HepG2 (cell line): ENCODE measurements at regions not wholly inside any gene's neighbourhood (a gene's known extent, or its start where the extent isn't known, plus 50 kb on each side); places are given as distances from the start of the nearest gene placed in this dataset.

Experiments
- ATAC-seq: fragments of 200-7000 bp; cut with Tn5 transposase; 3 replicates; pipeline ENCODE4 v1.9.1; 2020; ENCODE audit warnings: mild to moderate bottlenecking, moderate library complexity
- BruUV-seq: library from RNA; stranded (reverse); fragments of 400-500 nt; replicated peaks from 2 replicates; lab custom pipeline; 2021; lab: Mats Ljungman, UMichigan
- CTCF ChIA-PET: fragments of 300-600 bp; formaldehyde crosslinking; extraction: SDS; loops from one replicate; lab custom pipeline; 2021; ENCODE audit warnings: low total read pairs, inconsistent platforms, low intra/inter-chr PET ratio; lab: Yijun Ruan, JAX
- POLR2A ChIA-PET: fragments of 350-600 bp; sonication (Branson Sonifier 250); formaldehyde crosslinking; loops from one replicate; lab custom pipeline; 2020; ENCODE audit warnings: antibody characterized with exemption, inconsistent platforms; lab: Yijun Ruan, JAX
- DNase-seq: peaks from one replicate; pipeline ENCODE4 v3.0.0-alpha.2; 2015; ENCODE audit warnings: low spot score
- FAIRE-seq: peaks from 3 replicates; lab custom pipeline; 2011; peaks lifted over from hg19 to GRCh38; lab: Jason Lieb, UNC
- H2AFZ ChIP-seq: one replicate; pipeline ENCODE4 v1.6.1; 2011; ENCODE audit warnings: low read length, inconsistent platforms
- H3K27ac ChIP-seq: fragments of 300-600 bp; 3 replicates; pipeline ENCODE4 v1.8.0; 2011; ENCODE audit warnings: mixed run types, mild to moderate bottlenecking, mixed read lengths, low read length, inconsistent platforms; ENCODE audit not compliant: insufficient read depth; ENCODE audit errors: extremely low read length
- H3K27me3 ChIP-seq, 2 experiments: fragments of 200-600 bp in 1 of 2; 2 replicates in 1 of 2; 3 replicates in 1 of 2; pipeline versions ENCODE4 v1.6.0 to v1.8.0; 2011; ENCODE audit warnings: low read length in 2 of 2, mild to moderate bottlenecking in 2 of 2, moderate library complexity in 2 of 2, inconsistent platforms in 1 of 2; ENCODE audit not compliant: insufficient read depth in 2 of 2, control insufficient read depth in 1 of 2
- H3K36me3 ChIP-seq, 2 experiments: fragments of 200-600 bp in 1 of 2; replicated peaks in 1 of 2; 2 replicates in 1 of 2; 3 replicates in 1 of 2; pipeline versions ENCODE4 v1.5.1 to v1.8.0; 2011; ENCODE audit warnings: low read length in 2 of 2, inconsistent platforms in 1 of 2; ENCODE audit not compliant: insufficient read depth in 2 of 2, control insufficient read depth in 1 of 2
- H3K4me1 ChIP-seq: 2 replicates; pipeline ENCODE4 v1.5.1; 2012; ENCODE audit warnings: low read length, inconsistent platforms; ENCODE audit not compliant: insufficient read depth
- H3K4me2 ChIP-seq: 2 replicates; pipeline ENCODE4 v1.6.0; 2011; ENCODE audit warnings: low read depth, low read length, inconsistent platforms
- H3K4me3 ChIP-seq, 3 experiments: fragments of 200-600 bp in 1 of 3; sonication (generic), shearing (Covaris generic) in 1 of 3; replicated peaks in 1 of 3; 2 replicates each; pipeline ENCODE4 v1.5.1; 2011 to 2016; ENCODE audit warnings: low read length in 3 of 3, inconsistent platforms in 2 of 3, low read depth in 2 of 3, mild to moderate bottlenecking in 2 of 3, control low read depth in 1 of 3, mixed read lengths in 1 of 3; ENCODE audit not compliant: insufficient read depth in 1 of 3
- H3K79me2 ChIP-seq: one replicate; pipeline ENCODE4 v1.6.1; 2011; ENCODE audit warnings: low read length, inconsistent platforms; ENCODE audit not compliant: insufficient read depth
- H3K9ac ChIP-seq: 2 replicates; pipeline ENCODE4 v1.6.0; 2011; ENCODE audit warnings: mild to moderate bottlenecking, low read depth, low read length, inconsistent platforms; ENCODE audit not compliant: insufficient read depth
- H3K9me3 ChIP-seq: 2 replicates; pipeline ENCODE4 v1.5.1; 2012; ENCODE audit warnings: mild to moderate bottlenecking, low read length
- H4K20me1 ChIP-seq: 2 replicates; pipeline ENCODE4 v1.6.0; 2011; ENCODE audit warnings: inconsistent platforms, mild to moderate bottlenecking, low read length, moderate library complexity; ENCODE audit not compliant: insufficient read depth
- CCDC6 ChIP-seq: sonication (generic); formaldehyde crosslinking; IDR thresholded peaks from 2 replicates; pipeline ENCODE4 v1.8.1; 2022; ENCODE audit warnings: mild to moderate bottlenecking, missing genetic modification reagents, moderate library complexity
- FLYWCH1 ChIP-seq: sonication (generic); formaldehyde crosslinking; IDR thresholded peaks from 2 replicates; pipeline ENCODE4 v1.8.1; 2023; ENCODE audit warnings: mild to moderate bottlenecking, missing genetic modification reagents
- FUBP1 ChIP-seq: sonication (generic); formaldehyde crosslinking; IDR thresholded peaks from 2 replicates; pipeline ENCODE4 v1.5.1; 2020; ENCODE audit warnings: missing genetic modification reagents, mild to moderate bottlenecking, borderline replicate concordance
- GATA4 ChIP-seq: sonication (generic); IDR thresholded peaks from 2 replicates; pipeline ENCODE4 v1.6.1; 2016; ENCODE audit warnings: antibody characterized with exemption, low read depth, borderline replicate concordance
- HNF1A ChIP-seq, 2 experiments: sonication (generic) in 1 of 2; formaldehyde crosslinking in 1 of 2; IDR thresholded peaks; 2 replicates each; pipeline versions ENCODE4 v1.4.0 to v1.6.1; 2016 to 2020; ENCODE audit warnings: borderline replicate concordance in 1 of 2, low read depth in 1 of 2, mild to moderate bottlenecking in 1 of 2, missing genetic modification reagents in 1 of 2
- MBNL3 ChIP-seq: fragments of 250-450 bp; sonication (Bioruptor Pico); conservative IDR thresholded peaks from 2 replicates; pipeline ENCODE4 v1.8.0; 2022; ENCODE audit warnings: mild to moderate bottlenecking, inconsistent platforms
- RAD51 ChIP-seq: fragments of 450-650 bp; IDR thresholded peaks from 2 replicates; pipeline ENCODE4 v1.6.1; 2016; ENCODE audit warnings: borderline replicate concordance
- SIN3B ChIP-seq: fragments of 150-350 bp; IDR thresholded peaks from 2 replicates; pipeline ENCODE4 v1.6.1; 2014; ENCODE audit warnings: low read length
- STAT6 ChIP-seq: sonication (generic); formaldehyde crosslinking; IDR thresholded peaks from 2 replicates; pipeline ENCODE4 v1.4.0; 2020; ENCODE audit warnings: missing genetic modification reagents, mild to moderate bottlenecking, borderline replicate concordance
- WIZ ChIP-seq: sonication (generic); formaldehyde crosslinking; IDR thresholded peaks from 2 replicates; pipeline ENCODE4 v1.5.1; 2020; ENCODE audit warnings: mild to moderate bottlenecking, missing genetic modification reagents
- ZBTB7A ChIP-seq: sonication (generic); formaldehyde crosslinking; IDR thresholded peaks from 2 replicates; pipeline ENCODE4 v1.8.0; 2022; ENCODE audit warnings: mild to moderate bottlenecking, missing genetic modification reagents
- ZKSCAN8 ChIP-seq: IDR thresholded peaks from 2 replicates; pipeline ENCODE4 v1.6.1; 2016; ENCODE audit warnings: borderline replicate concordance, missing genetic modification reagents, missing compliant biosample characterization
- ZNF224 ChIP-seq: sonication (generic); formaldehyde crosslinking; IDR thresholded peaks from 2 replicates; pipeline ENCODE4 v1.5.0; 2020; ENCODE audit warnings: mild to moderate bottlenecking, missing genetic modification reagents
- ZNF33B ChIP-seq: sonication (generic); formaldehyde crosslinking; IDR thresholded peaks from 2 replicates; pipeline ENCODE4 v1.5.1; 2020; ENCODE audit warnings: mild to moderate bottlenecking, missing genetic modification reagents
- ZNF619 ChIP-seq: sonication (generic); formaldehyde crosslinking; IDR thresholded peaks from 2 replicates; pipeline ENCODE4 v1.4.0; 2020; ENCODE audit warnings: mild to moderate bottlenecking, missing genetic modification reagents
- ZNF674 ChIP-seq: sonication (generic); formaldehyde crosslinking; IDR thresholded peaks from 2 replicates; pipeline ENCODE4 v1.5.0; 2020; ENCODE audit warnings: low read depth, mild to moderate bottlenecking, missing genetic modification reagents
- WGBS: methylation state at CpG from one replicate; pipeline ENCODE4 v1.1.6; 2017; ENCODE audit warnings: low lambda C conversion rate; 5-methylcytosine and 5-hydroxymethylcytosine counted together
- in situ Hi-C: cut with HindIII; loops from 2 replicates; pipeline ENCODE4 v1.10.0; 2017; ENCODE audit warnings: low pct_unique_long_range_greater_than_20kb; ENCODE audit not compliant: extremely low pct_ligation_motif_present
- intact Hi-C: fragments of 100-400 bp; cut with micrococcal nuclease; formaldehyde crosslinking; loops from one replicate; pipeline ENCODE4 v1.10.0; 2022; ENCODE audit not compliant: unreplicated experiment

GRCh38 chr5:155631116-155631515 lies 617.6 kb downstream of the KIF4B start (continued):
- TF ChIP-seq ZNF619 (no peak), GATA4 (no peak), STAT6 (no peak), WIZ (no peak), FLYWCH1 (CRISPR knock-in tag) (no peak), ZKSCAN8 (CRISPR knock-in tag) (no peak)

GRCh38 chr5:155633338-155633957 lies 619.9 kb downstream of the KIF4B start:
- no peak overlapping the region for H2AFZ ChIP-seq
- ChIA-PET POLR2A (no interaction called here), CTCF (no interaction called here)
- H3K4me1 ChIP-seq, result peaks cover 4% of the 10 kb centered on the region; the same call in 1 of the 2 replicates
- in situ Hi-C loops, result no loop called here
- WGBS, result 50% methylated on average over 2 of the region's 3 CpGs
- BruUV-seq, result no TSS peak
- FAIRE-seq (no peak), DNase-seq (no peak), ATAC-seq (no peak)
- H3K4me2 ChIP-seq, result no peak overlapping the region
- no peak overlapping the region for H3K9ac ChIP-seq
- H3K36me3 ChIP-seq, result no peaks in the 10 kb centered on the region
- H3K27me3 ChIP-seq, result no peaks in the 10 kb centered on the region
- no peak overlapping the region for H3K27ac ChIP-seq
- peaks cover 12% of the 10 kb centered on the region; the same call in 1 of the 2 replicates for H3K9me3 ChIP-seq
- no peaks in the 10 kb centered on the region for H3K79me2 ChIP-seq
- no peak overlapping the region for H3K4me3 ChIP-seq
- intact Hi-C loops, result no loop called here
- no peaks in the 10 kb centered on the region for H4K20me1 ChIP-seq
- TF ChIP-seq ZNF224 (CRISPR knock-in tag), result no peak
- TF ChIP-seq ZNF674 (CRISPR knock-in tag), result no peak
- TF ChIP-seq HNF1A (IDR thresholded peaks at IDR 0.05; ENCODE audit: low read depth), result no peak
- TF ChIP-seq HNF1A (CRISPR knock-in tag; IDR thresholded peaks at IDR 0.05; ENCODE audit: borderline replicate concordance), result no peak
- no peak for TF ChIP-seq FUBP1
- no peak for TF ChIP-seq SIN3B
- no peak for TF ChIP-seq RAD51
- TF ChIP-seq MBNL3, result no peak
- TF ChIP-seq ZBTB7A (CRISPR knock-in tag), result no peak
- TF ChIP-seq CCDC6 (CRISPR knock-in tag), result no peak
- no peak for TF ChIP-seq ZNF33B (CRISPR knock-in tag)
